ENCODE measurements at regions not wholly inside any gene's neighbourhood (a gene's known extent, or its start where the extent isn't known, plus 50 kb on each side); places are given as distances from the start of the nearest gene placed in this dataset.

DNA sequence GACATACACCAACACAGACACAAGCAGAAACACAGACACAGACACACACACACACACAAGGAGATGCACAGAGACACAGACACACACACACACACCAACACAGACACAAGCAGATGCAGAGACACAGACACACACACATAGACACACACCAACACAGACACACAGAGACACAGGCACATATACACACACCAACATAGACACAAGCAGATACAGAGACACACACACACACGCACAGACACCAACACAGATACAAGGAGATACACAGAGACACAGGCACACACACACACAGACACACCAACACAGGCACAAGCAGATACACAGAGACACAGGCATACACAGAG, 347.2 kb upstream of the KLF6 start:
- DNase-seq (ENCODE audit: low spot score): no peak
- H3K4me1 Mint-ChIP-seq (ENCODE audit: low read depth): peaks cover 30% of the 10 kb centered on the region
- H3K4me3 Mint-ChIP-seq: no peak overlapping the region
- peaks cover 7% of the 10 kb centered on the region for H3K36me3 Mint-ChIP-seq (ENCODE audit: low read depth)
- peaks cover 5% of the 10 kb centered on the region for H3K9me3 Mint-ChIP-seq
- H3K27ac Mint-ChIP-seq: no peak overlapping the region
- H3K27me3 Mint-ChIP-seq (ENCODE audit: low read depth): peaks cover 2% of the 10 kb centered on the region

DNA sequence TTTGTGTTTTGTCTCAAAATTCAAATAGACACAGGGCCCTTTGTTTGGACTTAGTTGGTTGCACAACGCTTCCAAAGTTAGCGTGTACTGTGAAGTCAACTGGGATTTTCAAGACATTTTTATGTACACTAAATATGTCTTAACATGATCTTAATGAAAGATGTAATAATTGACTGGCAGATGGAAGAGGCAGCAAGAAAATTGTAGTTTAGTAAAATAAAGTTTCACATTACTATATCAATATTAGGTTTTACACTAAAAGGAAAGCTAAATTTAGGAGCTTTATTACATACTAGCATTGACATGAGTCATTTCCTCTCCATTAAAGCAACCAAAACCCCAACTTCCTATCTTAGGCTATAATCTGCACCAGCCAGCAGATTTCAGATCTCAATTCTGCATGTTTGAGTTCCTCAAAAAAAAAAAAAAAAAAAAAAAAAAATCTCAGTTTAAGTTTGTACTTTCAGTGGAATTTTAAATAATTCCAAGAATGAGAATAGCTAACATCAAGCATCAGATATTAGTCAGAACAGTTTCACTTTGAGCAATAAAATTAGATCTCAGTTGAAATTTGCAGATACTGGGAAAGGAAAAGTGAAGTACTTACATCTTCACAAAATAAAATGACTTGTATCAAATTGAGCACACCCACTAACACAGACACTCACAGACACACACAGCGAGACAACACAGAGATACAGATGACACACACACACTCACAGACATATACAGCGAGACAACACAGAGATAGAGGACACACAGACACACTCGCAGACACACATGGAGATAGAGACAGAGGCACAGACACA, 346.6 kb upstream of the KLF6 start:
- H3K4me1 Mint-ChIP-seq (ENCODE audit: low read depth): peaks cover 30% of the 10 kb centered on the region
- no peak overlapping the region for H3K4me3 Mint-ChIP-seq
- peak; percentile 66 for DNase-seq (ENCODE audit: low spot score)
- no peak overlapping the region for H3K27ac Mint-ChIP-seq
- H3K9me3 Mint-ChIP-seq: peaks cover 7% of the 10 kb centered on the region
- H3K36me3 Mint-ChIP-seq (ENCODE audit: low read depth): peaks cover 7% of the 10 kb centered on the region
- H3K27me3 Mint-ChIP-seq (ENCODE audit: low read depth): peaks cover 2% of the 10 kb centered on the region

DNA sequence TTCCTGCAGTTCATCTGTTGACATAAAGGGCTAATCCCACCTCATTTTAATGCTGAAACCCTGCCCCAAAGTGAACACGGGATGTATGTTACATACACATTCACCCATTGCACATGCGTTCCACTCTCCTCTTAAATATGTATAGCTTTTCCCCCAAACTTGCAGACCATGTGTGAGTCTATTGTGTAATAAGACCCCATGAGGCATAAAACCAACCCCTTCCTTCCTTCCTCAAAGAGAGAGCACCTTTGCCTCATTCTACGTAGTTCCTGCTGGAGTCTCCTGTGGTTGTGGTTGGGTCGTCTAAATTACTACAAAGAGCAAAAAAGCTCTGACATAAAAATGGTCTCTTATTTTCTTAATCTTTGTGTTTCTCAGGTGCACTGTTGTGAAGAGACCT, 345.7 kb upstream of the KLF6 start:
- H3K9me3 Mint-ChIP-seq: peaks cover 13% of the 10 kb centered on the region
- H3K4me1 Mint-ChIP-seq (ENCODE audit: low read depth): peaks cover 25% of the 10 kb centered on the region
- H3K36me3 Mint-ChIP-seq (ENCODE audit: low read depth): peaks cover 13% of the 10 kb centered on the region
- H3K27me3 Mint-ChIP-seq (ENCODE audit: low read depth): peaks cover 2% of the 10 kb centered on the region
- no peak overlapping the region for H3K27ac Mint-ChIP-seq
- no peak for DNase-seq (ENCODE audit: low spot score)
- no peak overlapping the region for H3K4me3 Mint-ChIP-seq

DNA sequence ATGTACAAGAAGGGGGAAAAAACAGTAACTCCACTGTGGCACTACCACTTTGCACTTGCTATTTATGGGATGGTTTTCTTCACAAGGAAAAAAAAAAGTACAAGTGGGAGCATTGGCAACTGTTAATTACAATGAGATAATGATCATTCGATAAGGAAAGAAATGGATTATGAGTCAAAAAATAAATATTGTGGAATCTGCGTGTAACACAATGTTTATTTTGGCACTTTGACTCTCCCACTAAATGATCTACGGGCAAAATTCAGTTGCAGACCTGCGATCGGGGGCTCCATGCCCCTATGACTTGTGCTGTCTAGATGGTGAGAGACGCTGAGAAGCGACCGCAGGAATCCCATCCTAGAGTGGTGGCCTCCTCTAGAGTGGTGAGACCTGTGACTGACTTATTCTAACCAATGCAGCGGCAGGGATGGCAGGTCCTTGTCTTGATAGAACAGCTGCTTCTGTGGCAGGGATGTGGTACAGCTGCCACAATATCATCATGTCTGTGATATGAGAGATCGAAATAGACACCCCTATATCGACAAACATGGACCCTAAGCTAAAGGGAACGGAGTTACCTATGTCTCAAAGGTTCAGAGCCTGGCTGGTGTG, 345.0 kb upstream of the KLF6 start:
- Mint-ChIP-seq H3K36me3 (ENCODE audit: low read depth) (peaks cover 13% of the 10 kb centered on the region), H3K27me3 (ENCODE audit: low read depth) (peaks cover 2% of the 10 kb centered on the region), H3K4me1 (ENCODE audit: low read depth) (peaks cover 18% of the 10 kb centered on the region), H3K4me3 (no peak overlapping the region), H3K9me3 (peaks cover 15% of the 10 kb centered on the region), H3K27ac (no peak overlapping the region)
- DNase-seq (ENCODE audit: low spot score): no peak

DNA sequence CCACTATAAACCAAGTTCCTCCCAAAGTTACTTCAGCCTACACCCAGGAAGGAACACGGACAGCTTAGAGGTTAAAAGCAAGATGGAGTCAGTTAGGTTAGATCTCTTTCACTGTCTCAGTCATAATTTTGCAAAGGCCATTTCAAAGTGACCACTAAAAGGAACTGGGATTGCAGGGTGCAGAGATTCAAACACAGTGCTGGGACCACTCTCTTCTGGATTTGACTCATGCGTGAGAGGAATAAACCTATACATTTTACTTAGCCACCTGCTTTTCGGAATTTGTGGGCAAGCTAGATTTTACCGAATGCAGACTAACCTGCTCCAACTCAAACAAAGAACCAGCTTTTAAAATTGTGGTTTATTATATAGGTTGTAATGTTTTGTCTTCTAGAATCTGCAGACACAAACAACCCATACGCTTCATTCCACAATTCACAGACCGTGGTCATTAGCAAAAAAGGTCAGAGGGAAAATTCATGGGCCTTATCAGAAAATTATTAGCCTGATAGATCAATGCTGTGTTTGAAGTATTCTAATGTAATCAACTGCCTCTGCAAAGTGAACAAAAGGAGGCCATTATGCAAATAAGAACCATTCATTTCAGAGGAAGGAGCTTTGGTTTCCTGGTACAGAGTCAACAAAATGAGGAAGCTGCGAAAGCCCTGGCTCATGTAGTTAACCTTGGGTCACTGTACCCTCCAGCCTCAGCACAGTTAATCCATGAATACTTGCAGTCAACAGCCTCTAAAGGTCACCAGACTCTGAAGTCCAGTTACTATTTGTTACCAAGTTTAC, 342.7 kb upstream of the KLF6 start:
- Mint-ChIP-seq H3K4me1 (ENCODE audit: low read depth) (peaks cover 15% of the 10 kb centered on the region), H3K27ac (no peak overlapping the region), H3K27me3 (ENCODE audit: low read depth) (peaks cover 2% of the 10 kb centered on the region), H3K36me3 (ENCODE audit: low read depth) (peaks cover 15% of the 10 kb centered on the region), H3K4me3 (no peak overlapping the region), H3K9me3 (peaks cover 18% of the 10 kb centered on the region)
- DNase-seq (ENCODE audit: low spot score): no peak

DNA sequence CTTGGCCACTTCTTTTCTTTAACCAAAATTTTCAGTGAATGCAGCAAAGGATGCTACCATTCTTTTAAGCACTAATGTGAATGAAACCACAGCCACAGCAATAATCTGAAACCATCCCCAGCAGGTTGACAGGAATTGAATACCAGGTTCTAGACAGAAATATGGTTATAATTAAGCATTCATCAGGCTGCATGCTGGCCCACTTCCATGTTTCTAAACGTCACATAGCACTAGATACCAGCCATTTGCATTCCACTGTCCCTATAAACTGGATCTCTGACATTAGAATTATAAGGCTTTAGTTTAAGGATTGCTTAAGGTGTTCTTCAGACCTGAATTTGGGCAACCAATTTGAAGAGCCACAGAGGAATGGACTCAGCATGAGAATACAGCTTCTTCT, 340.8 kb upstream of the KLF6 start:
- no peak for DNase-seq (ENCODE audit: low spot score)
- Mint-ChIP-seq H3K27ac (no peak overlapping the region), H3K27me3 (ENCODE audit: low read depth) (peaks cover 4% of the 10 kb centered on the region), H3K4me3 (no peak overlapping the region), H3K9me3 (peaks cover 18% of the 10 kb centered on the region), H3K4me1 (ENCODE audit: low read depth) (peaks cover 23% of the 10 kb centered on the region), H3K36me3 (ENCODE audit: low read depth) (peaks cover 15% of the 10 kb centered on the region)

DNA sequence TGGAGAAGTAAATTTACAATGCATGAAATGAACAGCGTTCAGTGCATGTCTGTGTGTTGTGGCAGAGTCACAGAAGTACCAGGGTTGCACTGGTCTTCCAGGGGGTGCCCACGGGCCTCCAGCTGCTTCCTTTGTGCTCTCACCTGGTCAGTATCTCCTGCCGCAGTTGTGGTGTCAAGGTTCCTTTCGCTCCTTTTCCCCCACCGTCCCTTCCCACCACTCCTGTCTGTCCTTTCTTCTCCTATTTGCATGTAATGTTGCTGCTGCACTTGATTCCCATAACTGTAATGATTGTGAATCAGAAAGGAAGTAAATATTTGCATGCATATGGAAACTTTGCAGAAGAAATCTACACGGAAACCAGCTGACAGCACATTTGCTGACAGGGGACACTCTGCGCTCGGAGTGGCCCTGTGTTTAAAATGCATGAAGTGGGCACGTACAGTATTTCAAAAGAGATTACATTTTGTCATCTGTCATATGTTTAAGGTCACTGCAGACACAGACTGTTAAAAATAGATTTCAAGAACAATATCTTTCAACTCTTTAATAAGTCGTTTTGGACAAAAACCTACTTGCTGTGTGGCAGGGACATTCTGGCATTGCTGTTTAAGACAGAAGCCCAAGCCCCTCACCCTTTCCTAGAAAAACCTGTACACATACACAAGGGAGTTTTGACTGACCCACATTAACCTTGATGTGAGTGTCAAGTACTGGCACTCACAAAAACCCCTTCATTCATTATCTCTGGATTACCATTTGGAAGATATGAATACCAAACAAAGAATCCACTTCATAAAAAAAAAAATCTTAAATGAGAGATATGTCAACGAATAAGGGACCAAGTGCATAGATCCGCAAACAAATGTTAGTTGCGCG, 336.7 kb upstream of the KLF6 start:
- Mint-ChIP-seq H3K4me3 (no peak overlapping the region), H3K36me3 (ENCODE audit: low read depth) (peaks cover 8% of the 10 kb centered on the region), H3K4me1 (ENCODE audit: low read depth) (peaks cover 14% of the 10 kb centered on the region), H3K9me3 (peaks cover 12% of the 10 kb centered on the region), H3K27me3 (ENCODE audit: low read depth) (peaks cover 11% of the 10 kb centered on the region), H3K27ac (no peak overlapping the region)
- no peak for DNase-seq (ENCODE audit: low spot score)

DNA sequence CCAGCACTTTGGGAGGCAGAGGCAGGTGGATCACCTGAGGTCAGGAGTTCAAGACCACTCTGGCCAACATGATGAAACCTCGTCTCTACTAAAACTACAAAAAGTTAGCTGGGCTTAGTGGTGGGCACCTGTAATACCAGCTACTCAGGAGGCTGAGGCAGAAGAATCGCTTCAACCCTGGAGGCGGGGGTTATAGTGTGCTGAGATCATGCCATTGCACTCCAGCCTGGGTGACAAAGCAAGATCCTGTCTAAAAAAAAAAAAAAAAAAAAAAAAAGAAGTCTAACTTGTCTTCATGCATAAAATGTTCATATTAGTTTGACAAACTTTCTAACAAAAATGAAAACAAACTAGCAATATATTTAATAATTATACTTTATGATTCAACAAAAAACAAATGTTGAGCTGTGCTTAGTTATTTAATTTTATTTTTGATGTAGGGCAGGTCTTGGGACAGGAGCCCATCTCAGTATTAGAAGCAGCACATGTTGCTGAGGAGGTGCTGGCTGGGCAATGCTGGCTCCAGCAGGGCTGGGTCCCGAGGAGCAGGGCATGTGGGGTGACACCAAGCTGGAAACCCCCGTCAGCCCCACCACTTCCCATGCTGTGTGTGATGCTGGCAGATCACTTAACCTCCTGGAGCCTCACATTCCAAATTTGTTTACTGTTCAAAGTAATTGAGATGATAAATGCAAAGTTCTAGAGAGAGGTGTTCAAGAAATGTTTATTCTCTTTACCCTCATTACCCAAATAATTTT, 335.3 kb upstream of the KLF6 start:
- H3K27me3 Mint-ChIP-seq (ENCODE audit: low read depth): peaks cover 17% of the 10 kb centered on the region
- no peak overlapping the region for H3K4me3 Mint-ChIP-seq
- peaks cover 13% of the 10 kb centered on the region for H3K4me1 Mint-ChIP-seq (ENCODE audit: low read depth)

DNA sequence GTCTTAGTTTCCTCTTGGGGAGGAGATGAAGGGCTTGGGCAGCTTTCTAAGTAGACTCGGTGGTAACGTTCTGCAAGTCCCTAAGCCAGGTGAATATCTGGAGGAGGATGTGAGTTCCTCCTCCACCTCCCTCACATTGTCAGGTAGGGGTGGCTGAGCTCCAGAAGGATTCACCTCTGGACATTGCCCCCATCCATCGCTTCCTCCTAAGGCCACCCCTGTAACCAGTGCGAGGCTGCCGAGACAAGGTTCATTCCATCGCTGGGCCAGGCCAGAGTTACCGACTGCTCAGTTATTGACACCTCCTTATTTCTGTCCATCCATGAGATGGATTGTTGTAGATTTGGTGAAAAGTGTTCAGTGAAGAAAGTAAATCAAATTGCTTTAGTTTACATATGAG, 334.1 kb upstream of the KLF6 start:
- no peak overlapping the region for H3K4me3 Mint-ChIP-seq
- peaks cover 11% of the 10 kb centered on the region for H3K4me1 Mint-ChIP-seq (ENCODE audit: low read depth)
- H3K27me3 Mint-ChIP-seq (ENCODE audit: low read depth): peaks cover 20% of the 10 kb centered on the region
- peaks cover 4% of the 10 kb centered on the region for H3K9me3 Mint-ChIP-seq
- no peaks in the 10 kb centered on the region for H3K36me3 Mint-ChIP-seq (ENCODE audit: low read depth)
- no peak for DNase-seq (ENCODE audit: low spot score)
- no peak overlapping the region for H3K27ac Mint-ChIP-seq

More for the DNA sequence above, 335.3 kb upstream of the KLF6 start:
- Mint-ChIP-seq H3K36me3 (ENCODE audit: low read depth) (peaks cover 3% of the 10 kb centered on the region), H3K9me3 (peaks cover 5% of the 10 kb centered on the region), H3K27ac (no peak overlapping the region)
- no peak for DNase-seq (ENCODE audit: low spot score)

DNA sequence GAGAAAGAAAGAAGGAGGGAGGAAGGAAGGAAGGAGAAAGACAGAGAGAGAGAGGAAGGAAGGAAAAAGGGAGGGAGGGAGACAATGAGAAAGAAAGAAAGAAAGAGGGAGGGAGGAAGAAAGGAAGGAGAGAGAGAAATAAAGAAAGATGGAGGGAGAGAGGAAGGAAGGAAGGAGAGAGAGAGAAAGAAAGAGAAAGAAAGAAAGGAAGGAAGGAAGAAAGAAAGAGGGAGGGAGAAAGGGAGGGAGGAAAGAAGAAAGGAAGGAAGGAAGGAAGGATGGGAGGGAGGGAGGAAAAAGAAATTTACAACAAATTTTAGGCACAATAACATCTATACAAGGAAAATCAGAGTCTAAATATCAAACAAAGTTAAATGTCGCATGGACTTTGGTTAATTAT, 332.6 kb upstream of the KLF6 start:
- Mint-ChIP-seq H3K36me3 (ENCODE audit: low read depth) (no peaks in the 10 kb centered on the region), H3K27me3 (ENCODE audit: low read depth) (peaks cover 21% of the 10 kb centered on the region), H3K4me1 (ENCODE audit: low read depth) (peaks cover 11% of the 10 kb centered on the region), H3K4me3 (no peak overlapping the region), H3K9me3 (peaks cover 4% of the 10 kb centered on the region), H3K27ac (no peak overlapping the region)
- DNase-seq (ENCODE audit: low spot score): no peak

DNA sequence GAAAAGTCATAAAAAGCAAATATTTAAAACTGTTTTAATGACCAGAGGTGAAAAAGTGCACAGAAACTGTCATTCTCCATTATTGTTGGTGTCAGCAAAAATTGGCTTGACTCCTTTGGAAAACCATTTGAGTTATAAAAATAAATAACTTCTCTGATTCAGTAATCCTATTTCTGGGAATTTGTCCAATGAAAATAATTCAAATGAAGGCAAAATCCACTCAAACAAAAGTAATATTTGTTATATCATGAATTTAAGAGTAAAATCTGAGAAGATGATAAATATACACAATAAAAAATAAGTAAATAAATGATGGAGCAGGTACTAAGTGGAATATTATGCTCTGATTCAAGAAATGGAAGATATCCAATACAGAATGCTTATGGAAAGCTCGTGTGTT, 326.6 kb upstream of the KLF6 start:
- H3K9me3 Mint-ChIP-seq: peaks cover 4% of the 10 kb centered on the region
- H3K4me1 Mint-ChIP-seq (ENCODE audit: low read depth): no peaks in the 10 kb centered on the region
- H3K27ac Mint-ChIP-seq: no peak overlapping the region
- DNase-seq (ENCODE audit: low spot score): no peak
- H3K36me3 Mint-ChIP-seq (ENCODE audit: low read depth): no peaks in the 10 kb centered on the region
- no peak overlapping the region for H3K4me3 Mint-ChIP-seq
- H3K27me3 Mint-ChIP-seq (ENCODE audit: low read depth): peaks cover 15% of the 10 kb centered on the region

DNA sequence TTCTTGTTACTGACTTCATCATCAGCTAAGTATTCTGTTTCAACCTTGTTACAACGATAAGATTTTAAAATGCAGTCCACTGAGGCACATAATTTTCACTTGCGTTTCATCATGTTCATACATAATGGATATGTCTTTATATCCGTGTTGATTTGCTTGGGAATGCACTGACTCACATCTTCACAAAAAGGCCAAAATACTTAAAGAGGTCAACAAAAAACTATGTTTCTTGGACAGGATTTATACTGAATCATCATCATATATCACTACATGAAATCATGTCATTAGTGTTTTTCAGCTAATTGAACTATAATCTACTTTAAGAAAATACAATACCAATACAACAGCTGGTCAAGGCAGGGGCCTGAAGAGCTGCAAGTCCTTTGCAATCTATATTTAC, 324.5 kb upstream of the KLF6 start:
- H3K27ac Mint-ChIP-seq: no peak overlapping the region
- DNase-seq (ENCODE audit: low spot score): no peak
- no peaks in the 10 kb centered on the region for H3K36me3 Mint-ChIP-seq (ENCODE audit: low read depth)
- peaks cover 6% of the 10 kb centered on the region for H3K9me3 Mint-ChIP-seq
- H3K4me3 Mint-ChIP-seq: no peak overlapping the region
- H3K4me1 Mint-ChIP-seq (ENCODE audit: low read depth): no peaks in the 10 kb centered on the region
- H3K27me3 Mint-ChIP-seq (ENCODE audit: low read depth): peaks cover 8% of the 10 kb centered on the region

DNA sequence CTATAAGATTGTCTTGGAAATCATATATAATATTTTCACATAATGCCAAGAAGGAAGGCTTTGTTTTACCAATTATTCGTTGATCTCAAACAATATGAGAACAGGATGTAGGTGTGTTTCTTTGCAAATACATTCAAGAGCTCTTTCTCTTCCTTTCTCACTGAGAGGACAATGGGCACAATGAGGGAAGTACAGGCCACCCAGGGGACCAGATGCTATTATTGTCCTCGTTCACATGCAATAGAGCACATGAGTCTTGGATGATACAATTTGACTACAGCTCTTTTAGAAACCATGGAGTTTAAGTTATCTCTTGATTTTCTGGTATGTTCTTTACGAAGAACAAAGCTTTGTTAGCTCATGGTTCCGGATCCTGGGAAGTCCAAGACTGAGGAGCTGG, 323.7 kb upstream of the KLF6 start:
- Mint-ChIP-seq H3K27me3 (ENCODE audit: low read depth) (peaks cover 8% of the 10 kb centered on the region), H3K9me3 (peaks cover 8% of the 10 kb centered on the region), H3K36me3 (ENCODE audit: low read depth) (no peaks in the 10 kb centered on the region), H3K27ac (no peak overlapping the region), H3K4me3 (no peak overlapping the region), H3K4me1 (ENCODE audit: low read depth) (no peaks in the 10 kb centered on the region)
- DNase-seq (ENCODE audit: low spot score): no peak
